Fibroblast of pulmonary artery (primary cell): ENCODE measurements at regions not wholly inside any gene's neighbourhood (a gene's known extent, or its start where the extent isn't known, plus 50 kb on each side); places are given as distances from the start of the nearest gene placed in this dataset.

Experiments used
- DNase-seq: peaks from one replicate; pipeline ENCODE4 v3.0.0-alpha.2; 2010; ENCODE audit warnings: low read depth
- H3K4me3 ChIP-seq: replicated peaks from 2 replicates; pipeline ENCODE4 v1.5.1; 2011; ENCODE audit warnings: low read depth, mild to moderate bottlenecking, control low read depth, low read length, moderate library complexity
- TF ChIP-seq, protein P1 (sequence below): IDR thresholded peaks from 2 replicates; pipeline ENCODE4 v1.5.1; 2011; ENCODE audit warnings: mild to moderate bottlenecking, control low read depth, low read length, inconsistent platforms; ENCODE audit errors: missing control alignments

DNA sequence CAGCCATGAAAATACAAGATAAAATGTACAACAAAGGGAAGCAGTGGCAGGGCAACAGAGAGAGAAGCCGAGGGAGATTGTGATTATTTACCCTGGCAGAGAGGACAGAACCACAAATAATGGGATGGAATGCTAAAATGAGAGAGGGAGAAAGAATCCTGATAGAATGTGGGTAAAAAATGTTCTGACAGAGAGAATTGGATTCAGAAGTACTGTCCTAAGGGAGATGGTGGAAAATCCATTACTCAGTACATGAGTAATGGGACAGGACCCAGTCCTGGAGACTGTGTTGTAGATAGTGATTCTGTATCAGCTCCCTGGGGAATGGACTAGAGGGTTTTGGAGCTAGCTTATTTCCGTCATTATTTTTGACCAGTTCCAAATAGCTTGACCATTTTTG, 831.5 kb downstream of the MAT2B start:
- DNase-seq: peak; percentile 87
- TF ChIP-seq, protein P1, sequence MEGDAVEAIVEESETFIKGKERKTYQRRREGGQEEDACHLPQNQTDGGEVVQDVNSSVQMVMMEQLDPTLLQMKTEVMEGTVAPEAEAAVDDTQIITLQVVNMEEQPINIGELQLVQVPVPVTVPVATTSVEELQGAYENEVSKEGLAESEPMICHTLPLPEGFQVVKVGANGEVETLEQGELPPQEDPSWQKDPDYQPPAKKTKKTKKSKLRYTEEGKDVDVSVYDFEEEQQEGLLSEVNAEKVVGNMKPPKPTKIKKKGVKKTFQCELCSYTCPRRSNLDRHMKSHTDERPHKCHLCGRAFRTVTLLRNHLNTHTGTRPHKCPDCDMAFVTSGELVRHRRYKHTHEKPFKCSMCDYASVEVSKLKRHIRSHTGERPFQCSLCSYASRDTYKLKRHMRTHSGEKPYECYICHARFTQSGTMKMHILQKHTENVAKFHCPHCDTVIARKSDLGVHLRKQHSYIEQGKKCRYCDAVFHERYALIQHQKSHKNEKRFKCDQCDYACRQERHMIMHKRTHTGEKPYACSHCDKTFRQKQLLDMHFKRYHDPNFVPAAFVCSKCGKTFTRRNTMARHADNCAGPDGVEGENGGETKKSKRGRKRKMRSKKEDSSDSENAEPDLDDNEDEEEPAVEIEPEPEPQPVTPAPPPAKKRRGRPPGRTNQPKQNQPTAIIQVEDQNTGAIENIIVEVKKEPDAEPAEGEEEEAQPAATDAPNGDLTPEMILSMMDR: no peak
- no peak overlapping the region for H3K4me3 ChIP-seq

DNA sequence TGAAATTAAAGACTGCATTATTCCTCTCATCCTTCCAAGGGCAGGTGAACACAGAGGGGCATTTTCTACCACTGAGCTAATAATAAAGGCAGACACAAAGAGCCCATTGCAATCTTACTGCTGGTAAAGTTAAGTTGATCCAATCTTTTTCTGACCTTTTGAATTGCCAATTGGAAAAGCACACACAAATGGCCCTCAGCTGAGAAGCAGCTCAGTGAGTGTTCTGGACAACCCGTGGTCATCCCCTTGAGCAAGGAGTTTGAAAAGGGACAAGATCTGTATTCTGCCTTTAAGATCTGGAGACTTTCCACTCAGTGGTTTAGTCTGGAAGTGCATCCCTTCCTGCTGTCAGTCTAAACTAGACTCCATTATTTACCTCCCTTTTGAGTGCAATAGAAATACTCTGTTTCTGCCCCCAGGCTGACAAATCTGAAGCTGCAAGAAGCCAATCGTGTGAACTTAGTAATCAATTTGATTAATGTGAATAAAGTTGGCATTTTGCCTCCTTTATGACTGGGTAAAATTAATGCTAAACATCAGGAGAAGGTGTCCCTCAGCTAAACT, 835.7 kb downstream of the MAT2B start:
- TF ChIP-seq, protein P1: peak; percentile 16
- DNase-seq: no peak
- H3K4me3 ChIP-seq: no peak overlapping the region

DNA sequence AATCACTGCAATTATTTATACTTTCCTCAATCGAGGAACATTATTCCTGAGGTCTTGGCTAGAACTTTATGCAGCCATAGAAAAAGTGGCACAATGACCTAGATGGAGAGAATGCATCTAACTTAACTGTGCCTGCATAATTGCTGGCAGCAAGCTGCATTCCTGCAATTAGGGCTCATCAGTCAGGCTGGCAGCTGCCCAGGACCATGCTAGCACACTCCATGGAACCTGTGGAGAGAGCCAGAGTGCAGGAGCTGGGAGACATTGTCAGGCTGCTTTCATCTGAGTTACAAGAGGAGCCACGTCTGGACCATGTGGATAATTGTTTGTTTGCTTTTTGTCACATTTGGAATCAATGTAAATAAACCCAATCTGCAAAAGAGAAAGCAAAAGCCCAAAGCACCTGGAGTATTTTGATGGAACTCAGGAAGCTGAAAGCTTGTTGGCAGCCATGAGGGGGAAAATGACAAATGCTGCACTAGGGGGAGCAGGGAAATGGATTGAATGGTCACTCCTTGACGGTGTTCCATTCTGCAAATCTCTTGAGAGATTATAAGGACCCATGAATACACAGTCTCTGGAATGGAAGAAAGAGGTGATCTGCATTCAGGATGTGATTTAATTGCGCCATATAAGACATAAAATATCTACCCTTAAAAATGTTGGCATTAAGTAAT, 839.9 kb downstream of the MAT2B start:
- peak; percentile 48 for DNase-seq
- H3K4me3 ChIP-seq: no peak overlapping the region
- TF ChIP-seq, protein P1: no peak

DNA sequence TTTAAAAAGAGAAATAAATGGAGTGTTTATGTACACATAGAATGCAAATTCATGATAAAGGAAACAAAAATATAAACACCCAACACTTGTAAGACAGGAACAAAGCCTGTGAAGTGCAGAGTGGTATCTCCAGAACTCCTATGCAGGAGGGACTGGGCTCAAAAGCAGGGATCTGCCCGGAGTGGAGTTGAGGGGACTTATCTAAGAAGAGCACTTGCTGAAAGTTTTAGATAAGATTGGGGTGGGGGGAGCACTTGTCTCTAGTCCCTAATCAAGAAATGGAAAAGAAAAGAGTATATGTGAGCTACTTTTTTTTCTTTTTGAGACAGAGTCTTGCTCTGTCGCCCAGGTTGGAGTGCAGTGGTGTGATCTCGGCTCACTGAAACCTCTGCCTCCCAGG, 840.4 kb downstream of the MAT2B start:
- no peak for DNase-seq
- no peak overlapping the region for H3K4me3 ChIP-seq
- TF ChIP-seq, protein P1: no peak

DNA sequence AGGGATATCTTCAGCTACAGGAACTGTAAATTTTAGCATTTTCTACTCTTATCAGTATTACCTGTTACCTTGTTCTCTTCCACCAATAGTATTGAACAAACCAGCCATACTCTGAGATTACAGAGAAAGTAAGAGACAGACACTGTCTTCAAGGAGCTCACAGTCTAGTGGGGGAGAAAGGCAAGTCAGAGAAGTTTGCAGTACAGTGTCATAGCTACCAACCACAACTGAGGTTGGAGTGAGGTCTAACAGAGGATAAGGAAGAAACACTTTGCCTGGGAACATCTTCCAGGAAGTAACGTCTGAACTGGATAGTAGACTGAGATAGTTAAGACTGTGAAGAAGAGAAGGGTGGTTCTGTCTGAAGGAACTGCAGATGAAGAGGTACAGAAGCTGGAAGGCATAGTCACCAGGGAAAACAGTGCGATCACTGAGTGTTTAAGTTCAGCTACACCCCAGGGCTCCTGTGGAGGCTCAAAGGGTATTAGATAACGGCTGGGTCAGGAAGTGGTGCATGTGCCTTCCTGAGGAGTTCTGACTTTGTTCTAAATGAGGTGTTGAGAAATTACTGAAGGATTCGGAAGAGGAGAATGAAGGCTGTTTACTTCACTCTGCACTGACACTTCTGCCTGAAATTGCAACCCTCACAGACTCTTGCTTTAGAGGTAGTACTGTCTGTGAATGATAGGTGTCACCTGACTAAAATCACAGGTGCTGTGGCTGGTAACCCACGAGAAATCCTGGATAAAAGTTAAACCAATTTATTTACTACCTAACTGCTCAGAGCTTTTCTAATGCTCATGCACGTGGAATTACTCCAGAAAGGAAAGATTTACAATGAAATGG, 841.6 kb downstream of the MAT2B start:
- no peak for DNase-seq
- TF ChIP-seq, protein P1: no peak
- H3K4me3 ChIP-seq: no peak overlapping the region

DNA sequence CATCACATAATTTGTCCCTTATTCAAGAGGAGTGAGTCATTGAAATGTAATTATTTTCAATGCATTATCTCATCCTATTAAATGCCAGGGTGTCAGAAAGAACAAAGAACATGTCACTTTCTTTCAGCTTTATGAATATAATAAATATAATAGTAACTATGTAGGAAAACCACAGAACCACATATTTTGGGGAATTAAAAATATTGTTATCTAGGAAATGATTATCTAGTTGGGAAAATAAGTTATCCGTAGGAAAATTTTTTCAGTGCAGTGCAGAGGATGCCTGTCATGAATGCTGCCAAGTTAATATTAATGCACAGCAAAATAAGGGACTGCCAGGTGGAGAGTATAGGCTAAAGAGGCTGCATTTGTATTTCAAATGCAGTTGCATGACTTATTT, 844.8 kb downstream of the MAT2B start:
- no peak overlapping the region for H3K4me3 ChIP-seq
- DNase-seq: no peak
- TF ChIP-seq, protein P1: no peak
